CD4-positive, alpha-beta T cell treated with Interleukin-12 subunit alpha and Interleukin-12 subunit beta, for 1 hour (primary cell): ENCODE measurements at regions not wholly inside any gene's neighbourhood (a gene's known extent, or its start where the extent isn't known, plus 50 kb on each side); places are given as distances from the start of the nearest gene placed in this dataset.

ENCODE experiments used
- DNase-seq: peaks from one replicate; pipeline ENCODE4 v3.0.0-alpha.2; 2020

DNA sequence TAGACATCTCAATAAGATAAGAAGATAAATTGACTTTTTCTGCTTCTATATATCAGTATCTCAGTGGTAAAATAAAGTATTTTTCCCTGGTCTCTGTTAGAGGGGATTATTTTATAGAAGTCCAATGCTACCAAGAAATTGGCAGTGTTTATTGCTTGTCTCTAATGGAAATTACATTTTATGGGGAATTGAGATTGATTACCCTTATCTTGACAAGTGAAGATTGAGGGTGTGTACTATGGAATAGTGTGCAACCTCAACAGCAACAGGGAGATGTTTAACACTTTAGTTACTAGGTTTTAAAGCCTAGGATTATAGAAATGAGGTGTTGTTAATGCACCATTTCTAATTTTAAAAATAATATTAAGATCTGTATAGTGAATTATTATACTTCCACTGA lies 154.8 kb upstream of the ROBO1 start:
- DNase-seq, result no peak

DNA sequence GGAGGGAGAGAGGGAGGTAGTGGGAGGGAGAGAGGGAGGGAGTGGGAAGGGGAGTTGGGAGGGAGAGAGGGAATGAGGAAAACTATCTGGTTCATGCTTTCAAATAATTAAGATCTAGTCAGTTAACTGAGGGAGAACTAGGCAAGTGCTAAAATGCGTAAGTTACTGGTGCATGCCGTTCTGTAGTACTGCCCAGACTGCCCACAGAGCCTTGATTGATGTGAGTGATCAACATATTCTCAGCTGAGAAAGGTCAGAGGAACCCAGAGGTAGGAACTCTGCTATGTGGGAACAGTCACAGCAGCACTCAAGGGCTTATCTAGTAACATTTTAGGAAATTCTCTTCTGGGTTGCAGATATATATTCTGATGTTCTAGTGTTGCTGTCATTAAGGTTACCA lies 149.8 kb upstream of the ROBO1 start:
- DNase-seq, result no peak

DNA sequence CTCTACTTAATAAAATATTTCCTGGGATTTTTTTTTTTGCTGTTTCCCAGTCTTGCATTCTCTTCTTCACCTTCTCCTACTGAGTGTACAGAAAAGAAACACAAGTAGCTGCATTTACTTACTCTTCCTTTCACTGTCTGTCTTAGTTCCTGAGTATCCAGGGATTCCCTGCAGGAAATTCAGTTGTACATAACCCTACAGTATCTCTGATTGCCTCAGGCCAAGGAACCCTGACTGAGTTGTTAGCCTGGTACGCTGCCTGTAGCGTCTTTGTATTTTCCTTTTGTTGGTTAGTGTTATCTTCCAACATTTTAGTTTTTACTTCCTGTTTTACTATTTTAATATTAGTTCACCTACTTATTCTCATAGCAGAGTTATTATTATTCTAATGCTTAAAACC lies 142.5 kb upstream of the ROBO1 start:
- no peak for DNase-seq

- DNase-seq, result no peak
Measured at GRCh38 chr3:79906106-79906505, 138.3 kb upstream of the ROBO1 start.

DNA sequence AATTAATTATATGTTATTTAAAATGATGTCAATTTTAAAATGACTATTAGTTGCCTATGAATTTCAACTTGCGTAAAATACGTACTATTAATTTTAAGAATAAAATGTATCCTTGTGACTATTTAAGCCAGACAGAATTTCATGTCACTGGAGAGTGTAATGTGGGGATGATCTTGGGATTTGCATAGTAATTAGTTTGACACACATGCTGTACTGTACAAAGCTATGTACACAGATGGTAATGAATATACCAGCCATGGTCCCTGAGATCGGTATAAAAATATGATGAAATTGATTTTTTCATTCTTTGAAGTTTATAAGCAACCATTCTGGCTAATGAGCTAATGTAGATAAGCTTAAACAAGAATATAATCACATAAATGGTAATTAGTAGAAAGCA lies 134.4 kb upstream of the ROBO1 start:
- no peak for DNase-seq

- DNase-seq, result no peak
Measured at GRCh38 chr3:79898907-79899306, 131.1 kb upstream of the ROBO1 start.

- DNase-seq, result no peak
Measured at GRCh38 chr3:79896086-79896485, 128.3 kb upstream of the ROBO1 start.

DNA sequence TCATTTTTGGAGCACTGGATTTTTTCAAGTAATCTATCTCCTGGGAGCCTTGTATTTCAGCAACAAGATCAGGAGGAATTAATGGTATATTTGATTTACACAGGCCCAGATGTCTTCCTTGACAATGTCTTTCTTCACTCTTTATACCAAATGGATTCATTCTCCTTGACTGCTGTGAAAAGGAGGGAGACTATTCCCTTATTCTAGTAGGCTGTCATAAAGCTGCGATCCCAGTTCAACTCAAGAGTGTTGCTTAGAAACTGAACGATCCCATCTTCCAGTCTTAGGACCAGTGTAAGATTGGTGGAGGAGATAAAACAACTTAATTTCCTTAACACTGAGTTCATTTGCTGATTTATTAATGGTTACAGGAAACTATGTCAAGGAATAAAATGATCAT lies 119.4 kb upstream of the ROBO1 start:
- no peak for DNase-seq

GRCh38 chr3:79886204-79886603 lies 118.4 kb upstream of the ROBO1 start:
- no peak for DNase-seq

DNA sequence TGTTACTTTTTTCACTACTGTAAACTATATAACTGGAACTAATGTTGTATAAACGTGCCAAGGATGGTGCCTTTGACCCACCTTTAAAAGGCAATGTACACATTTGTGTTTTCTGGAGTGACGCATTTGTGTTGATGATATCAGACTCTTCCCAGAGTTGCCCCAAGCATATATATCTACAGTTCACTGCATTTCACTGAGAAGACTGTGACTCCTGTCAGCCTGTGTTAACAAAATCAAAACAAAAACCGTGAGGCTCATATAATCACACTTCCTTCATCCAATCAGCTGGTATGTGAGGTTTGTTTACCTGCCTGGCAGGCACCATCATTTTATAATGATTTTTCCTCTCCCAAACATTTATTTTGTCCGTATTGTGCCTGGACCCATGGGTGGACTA lies 117.6 kb upstream of the ROBO1 start:
- DNase-seq, result no peak

DNA sequence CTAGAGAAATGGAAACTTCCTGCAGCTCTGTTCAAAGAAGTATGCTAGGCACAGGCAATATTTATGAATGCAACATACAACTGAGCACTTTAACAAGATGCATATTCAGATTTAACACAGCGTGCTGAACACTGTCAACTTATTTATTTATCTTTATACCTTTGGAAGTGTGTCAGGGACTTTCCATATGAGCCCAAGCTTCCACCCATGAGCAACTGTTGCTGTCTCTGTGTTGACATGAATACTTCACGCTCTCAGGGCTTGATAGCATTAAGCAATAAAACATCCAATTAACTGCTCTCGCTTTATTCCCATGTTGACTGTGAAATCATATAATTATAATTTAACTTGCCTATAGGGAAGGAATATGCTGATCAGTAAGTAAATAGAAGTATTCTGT lies 116.6 kb upstream of the ROBO1 start:
- DNase-seq, result no peak

DNA sequence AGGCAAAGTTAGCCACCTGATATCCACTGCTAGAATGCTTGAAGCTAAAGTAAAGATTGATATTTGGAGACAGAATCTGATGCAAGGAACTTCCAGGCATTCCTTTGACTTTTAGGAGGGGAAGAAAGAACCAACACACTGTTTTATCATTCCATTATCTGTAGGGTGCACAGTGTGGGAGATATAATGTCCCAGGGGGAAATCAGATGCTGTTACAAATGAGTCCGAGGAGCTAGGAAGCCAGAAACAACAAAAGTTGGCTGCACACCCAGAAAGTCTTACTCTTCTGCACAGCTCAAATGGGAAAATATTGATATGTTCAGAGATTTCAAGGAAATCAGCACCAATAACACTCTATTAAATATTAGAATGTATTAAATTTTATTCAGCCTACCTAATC lies 113.6 kb upstream of the ROBO1 start:
- no peak for DNase-seq

- DNase-seq, result no peak
Measured at GRCh38 chr3:79878708-79879107, 110.9 kb upstream of the ROBO1 start.

GRCh38 chr3:79874646-79875045 lies 106.8 kb upstream of the ROBO1 start:
- no peak for DNase-seq

DNA sequence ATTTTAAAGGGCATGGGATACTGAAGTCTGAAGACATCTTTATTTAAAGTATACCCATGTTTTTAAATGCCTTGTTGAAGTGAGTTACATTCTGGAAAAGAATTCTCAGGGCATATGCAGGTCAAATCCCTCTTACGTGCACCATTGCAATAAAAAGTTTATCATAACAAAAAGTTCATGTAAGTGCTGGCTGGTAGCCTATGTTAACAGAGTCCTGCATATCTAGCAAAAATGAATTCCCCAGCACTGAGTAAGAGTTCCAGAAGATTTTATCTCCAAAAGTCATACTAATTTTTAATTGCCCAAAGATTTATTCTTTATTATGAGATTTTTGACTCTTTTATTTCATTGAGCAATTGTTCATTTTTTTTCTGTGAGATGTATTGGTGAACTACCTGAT lies 104.7 kb upstream of the ROBO1 start:
- DNase-seq, result no peak

GRCh38 chr3:79871656-79872055 lies 103.9 kb upstream of the ROBO1 start:
- no peak for DNase-seq

GRCh38 chr3:79870313-79870620 lies 102.5 kb upstream of the ROBO1 start:
- no peak for DNase-seq

GRCh38 chr3:79869461-79870312 lies 101.9 kb upstream of the ROBO1 start:
- no peak for DNase-seq

DNA sequence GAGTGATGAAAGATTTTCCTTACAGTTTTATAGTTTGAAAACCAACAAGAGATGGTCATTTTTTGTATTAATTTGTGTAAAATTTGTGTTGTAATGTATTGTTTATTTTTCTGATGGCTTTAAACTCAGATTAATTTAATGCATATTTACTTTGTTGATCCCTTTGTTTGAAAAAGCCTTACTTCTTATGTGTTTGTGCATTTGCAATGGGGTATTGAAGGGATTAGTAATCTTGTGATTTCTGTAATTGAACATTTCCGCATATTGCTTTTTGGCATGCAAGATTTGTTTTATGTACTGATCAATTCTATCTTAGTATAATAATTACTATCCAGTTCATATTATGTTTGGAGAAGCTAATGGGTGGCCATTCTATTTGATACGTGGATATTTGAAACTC lies 98.4 kb upstream of the ROBO1 start:
- no peak for DNase-seq

DNA sequence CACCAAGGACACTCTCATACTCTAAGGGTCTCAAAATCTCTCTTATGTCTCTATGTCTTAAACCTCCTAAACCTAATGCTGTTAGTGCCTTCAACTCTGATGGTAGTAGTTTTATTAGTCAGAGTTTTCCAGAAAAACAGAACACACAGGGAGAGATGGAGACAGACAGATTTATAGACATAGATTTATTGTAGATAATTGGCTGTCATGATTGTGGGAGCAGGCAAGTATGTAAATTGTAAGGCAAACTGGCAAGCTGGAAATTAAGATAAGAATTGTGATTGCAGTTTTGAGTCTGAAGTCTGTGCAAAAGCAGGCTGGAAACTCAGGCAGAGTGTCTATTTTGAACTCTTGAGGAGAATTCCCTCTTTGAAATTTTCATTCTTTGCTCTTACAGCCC lies 96.3 kb upstream of the ROBO1 start:
- no peak for DNase-seq

GRCh38 chr3:79848876-79849275 lies 81.1 kb upstream of the ROBO1 start:
- DNase-seq, result no peak

GRCh38 chr3:79847928-79848327 lies 80.1 kb upstream of the ROBO1 start:
- DNase-seq, result no peak

DNA sequence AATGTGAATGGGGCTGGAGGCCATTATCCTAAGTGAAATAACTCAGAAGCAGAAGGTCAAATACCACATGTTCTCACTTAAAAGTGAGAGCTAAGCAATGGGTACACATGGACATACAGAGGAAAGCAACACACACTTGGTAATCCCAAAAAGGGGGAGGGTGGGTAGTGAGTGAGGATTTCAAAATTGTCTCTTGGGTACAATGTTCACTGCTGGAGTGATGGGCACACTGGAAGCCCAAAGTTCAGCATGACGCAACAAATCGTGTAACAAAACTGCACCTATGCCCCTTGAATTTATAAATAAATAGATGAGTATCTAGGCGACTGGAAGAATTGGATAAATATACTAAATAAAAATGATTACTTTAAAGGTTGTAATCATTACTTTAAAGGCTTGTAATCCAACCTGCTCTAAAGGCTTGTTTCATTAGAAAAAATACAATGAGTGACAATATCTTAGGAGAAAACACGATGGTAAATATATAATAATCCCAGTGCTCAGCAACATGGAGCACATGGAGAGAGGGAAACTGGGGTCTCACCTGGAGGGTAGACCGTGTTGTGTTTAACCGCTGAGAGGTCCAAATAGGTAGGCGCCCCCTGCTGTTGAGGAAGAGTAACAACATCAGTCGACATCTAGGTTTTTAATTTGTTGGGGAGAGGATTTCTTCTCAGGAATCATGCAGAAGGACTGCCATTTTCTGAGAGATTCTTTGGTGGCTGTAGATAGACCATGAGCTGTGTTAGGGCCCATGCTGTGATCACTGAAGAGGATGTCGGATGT lies 78.5 kb upstream of the ROBO1 start:
- DNase-seq, result no peak

GRCh38 chr3:79845546-79845945 lies 77.7 kb upstream of the ROBO1 start:
- no peak for DNase-seq

DNA sequence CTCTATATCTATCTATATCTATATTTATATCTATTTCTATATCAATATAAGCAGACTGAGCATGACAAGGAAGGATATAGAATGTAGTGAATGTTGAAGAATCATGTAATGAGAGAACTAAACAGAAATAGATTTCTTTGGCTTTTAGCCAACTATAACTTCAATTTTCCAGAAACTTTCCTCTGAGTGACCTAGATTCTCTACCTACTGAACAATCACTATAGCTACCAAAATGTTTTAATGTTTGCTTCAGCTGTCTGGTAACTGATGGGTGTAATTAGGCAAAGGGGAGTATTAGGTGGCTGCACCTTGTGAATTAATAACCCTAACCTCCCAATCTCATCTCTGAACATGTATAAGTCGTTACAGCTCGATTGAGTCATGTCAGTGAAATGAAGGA lies 76.4 kb upstream of the ROBO1 start:
- no peak for DNase-seq
